Osteoblast (primary cell): ENCODE measurements at regions not wholly inside any gene's neighbourhood (a gene's known extent, or its start where the extent isn't known, plus 50 kb on each side); places are given as distances from the start of the nearest gene placed in this dataset.

ENCODE experiments used
- DNase-seq: peaks from one replicate; pipeline ENCODE4 v3.0.0; 2011; ENCODE audit warnings: low spot score, mixed read lengths; ENCODE audit not compliant: insufficient read length; ENCODE audit errors: missing footprints
- H2AFZ ChIP-seq: 2 replicates; pipeline ENCODE4 v1.6.0; 2011; ENCODE audit warnings: mild to moderate bottlenecking, low read length
- H3K27ac ChIP-seq: 2 replicates; pipeline ENCODE4 v1.5.1; 2011; ENCODE audit warnings: mild to moderate bottlenecking, low read depth, low read length, moderate library complexity
- H3K27me3 ChIP-seq: 2 replicates; pipeline ENCODE4 v1.6.0; 2012; ENCODE audit warnings: mild to moderate bottlenecking, control low read depth, inconsistent platforms, low read length, moderate library complexity; ENCODE audit not compliant: insufficient read depth
- H3K36me3 ChIP-seq: 2 replicates; pipeline ENCODE4 v1.5.1; 2011; ENCODE audit warnings: mild to moderate bottlenecking, low read length, control low read depth, moderate library complexity; ENCODE audit not compliant: insufficient read depth
- H3K4me1 ChIP-seq: 2 replicates; pipeline ENCODE4 v1.5.1; 2011; ENCODE audit warnings: mild to moderate bottlenecking, low read length, control low read depth, moderate library complexity; ENCODE audit not compliant: insufficient read depth
- H3K4me2 ChIP-seq: 2 replicates; pipeline ENCODE4 v1.6.0; 2011; ENCODE audit warnings: mild to moderate bottlenecking, low read length; ENCODE audit not compliant: insufficient read depth
- H3K4me3 ChIP-seq: fragments of 200-600 bp; sonication (generic); 3 replicates; pipeline ENCODE4 v1.5.1; 2012; ENCODE audit warnings: mild to moderate bottlenecking, low read length, inconsistent platforms; ENCODE audit not compliant: insufficient read depth
- H3K79me2 ChIP-seq: 2 replicates; pipeline ENCODE4 v1.6.0; 2012; ENCODE audit warnings: mild to moderate bottlenecking, low read length, control low read depth, inconsistent platforms; ENCODE audit not compliant: insufficient read depth
- H3K9me3 ChIP-seq: 2 replicates; pipeline ENCODE4 v1.5.1; 2011; ENCODE audit warnings: low read depth, low read length, control low read depth
- H4K20me1 ChIP-seq: 2 replicates; pipeline ENCODE4 v1.6.0; 2012; ENCODE audit warnings: mild to moderate bottlenecking, low read length, control low read depth; ENCODE audit not compliant: insufficient read depth
- CTCF ChIP-seq: IDR thresholded peaks from 2 replicates; pipeline ENCODE4 v1.5.1; 2011; ENCODE audit warnings: mild to moderate bottlenecking, low read depth, low read length, moderate library complexity; ENCODE audit errors: extremely low read depth

- Histone ChIP-seq H3K79me2 (no peaks in the 10 kb centered on the region), H3K4me2 (peak overlapping the region; percentile 81), H3K4me1 (peaks cover 33% of the 10 kb centered on the region), H3K27ac (peak overlapping the region; percentile 86), H2AFZ (no peak overlapping the region), H3K36me3 (no peaks in the 10 kb centered on the region), H4K20me1 (no peaks in the 10 kb centered on the region), H3K27me3 (no peaks in the 10 kb centered on the region), H3K9me3 (no peaks in the 10 kb centered on the region), H3K4me3 (no peak overlapping the region)
- DNase-seq, result peak; percentile 74
- TF ChIP-seq CTCF, result no peak
Measured at GRCh38 chr14:51443195-51444018, 203.4 kb downstream of the TMX1 start.

- no peak for TF ChIP-seq CTCF
- Histone ChIP-seq H3K36me3 (no peaks in the 10 kb centered on the region), H3K27ac (no peak overlapping the region), H2AFZ (no peak overlapping the region), H3K4me2 (no peak overlapping the region), H3K79me2 (no peaks in the 10 kb centered on the region), H3K9me3 (no peaks in the 10 kb centered on the region), H3K27me3 (no peaks in the 10 kb centered on the region), H4K20me1 (no peaks in the 10 kb centered on the region), H3K4me3 (no peak overlapping the region), H3K4me1 (peaks cover 43% of the 10 kb centered on the region)
- no peak for DNase-seq
Measured at GRCh38 chr14:51444353-51445000, 204.4 kb downstream of the TMX1 start.

- no peak overlapping the region for H3K27ac ChIP-seq
- TF ChIP-seq CTCF, result no peak
- H3K36me3 ChIP-seq, result no peaks in the 10 kb centered on the region
- no peak overlapping the region for H3K4me2 ChIP-seq
- H3K4me1 ChIP-seq, result peaks cover 43% of the 10 kb centered on the region
- H4K20me1 ChIP-seq, result no peaks in the 10 kb centered on the region
- H2AFZ ChIP-seq, result no peak overlapping the region
- DNase-seq, result no peak
- H3K4me3 ChIP-seq, result no peak overlapping the region
- H3K79me2 ChIP-seq, result no peaks in the 10 kb centered on the region
- no peaks in the 10 kb centered on the region for H3K27me3 ChIP-seq
- no peaks in the 10 kb centered on the region for H3K9me3 ChIP-seq
Measured at GRCh38 chr14:51445001-51445390, 204.9 kb downstream of the TMX1 start.

GRCh38 chr14:51446771-51447170 is 204.9 kb upstream of the FRMD6 start:
- no peaks in the 10 kb centered on the region for H4K20me1 ChIP-seq
- no peak for DNase-seq
- H3K27me3 ChIP-seq, result no peaks in the 10 kb centered on the region
- H3K4me2 ChIP-seq, result no peak overlapping the region
- H3K27ac ChIP-seq, result no peak overlapping the region
- H2AFZ ChIP-seq, result no peak overlapping the region
- no peak for TF ChIP-seq CTCF
- no peaks in the 10 kb centered on the region for H3K36me3 ChIP-seq
- H3K4me3 ChIP-seq, result no peak overlapping the region
- H3K4me1 ChIP-seq, result peaks cover 39% of the 10 kb centered on the region
- H3K79me2 ChIP-seq, result no peaks in the 10 kb centered on the region
- no peaks in the 10 kb centered on the region for H3K9me3 ChIP-seq
